ENCODE measurements at regions not wholly inside any gene's neighbourhood (a gene's known extent, or its start where the extent isn't known, plus 50 kb on each side); places are given as distances from the start of the nearest gene placed in this dataset.

DNA sequence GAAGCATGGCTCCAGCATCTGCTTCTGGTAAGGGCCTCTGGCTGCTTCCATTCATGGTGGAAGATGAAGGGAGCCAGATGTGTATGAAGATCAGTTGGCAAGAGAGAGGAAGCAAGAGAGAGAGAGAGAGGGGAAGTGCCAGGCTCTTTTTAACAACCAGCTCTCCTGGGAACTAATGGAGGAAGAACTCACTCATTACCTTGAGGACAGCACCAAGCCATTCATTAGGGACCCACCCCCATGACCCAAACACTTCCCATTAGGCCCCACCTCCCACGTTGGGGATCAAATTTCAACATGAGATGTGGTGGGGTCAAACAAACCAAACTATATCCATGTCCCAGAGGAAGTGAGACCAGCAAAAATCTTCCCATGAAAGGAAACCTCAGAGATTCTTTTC is 124.8 kb upstream of the SIX2 start:
- no peak for DNase-seq (ENCODE audit: low read depth)
- no peak overlapping the region for H3K4me3 ChIP-seq (ENCODE audit: low read depth, low read length)
- TF ChIP-seq, protein P1, sequence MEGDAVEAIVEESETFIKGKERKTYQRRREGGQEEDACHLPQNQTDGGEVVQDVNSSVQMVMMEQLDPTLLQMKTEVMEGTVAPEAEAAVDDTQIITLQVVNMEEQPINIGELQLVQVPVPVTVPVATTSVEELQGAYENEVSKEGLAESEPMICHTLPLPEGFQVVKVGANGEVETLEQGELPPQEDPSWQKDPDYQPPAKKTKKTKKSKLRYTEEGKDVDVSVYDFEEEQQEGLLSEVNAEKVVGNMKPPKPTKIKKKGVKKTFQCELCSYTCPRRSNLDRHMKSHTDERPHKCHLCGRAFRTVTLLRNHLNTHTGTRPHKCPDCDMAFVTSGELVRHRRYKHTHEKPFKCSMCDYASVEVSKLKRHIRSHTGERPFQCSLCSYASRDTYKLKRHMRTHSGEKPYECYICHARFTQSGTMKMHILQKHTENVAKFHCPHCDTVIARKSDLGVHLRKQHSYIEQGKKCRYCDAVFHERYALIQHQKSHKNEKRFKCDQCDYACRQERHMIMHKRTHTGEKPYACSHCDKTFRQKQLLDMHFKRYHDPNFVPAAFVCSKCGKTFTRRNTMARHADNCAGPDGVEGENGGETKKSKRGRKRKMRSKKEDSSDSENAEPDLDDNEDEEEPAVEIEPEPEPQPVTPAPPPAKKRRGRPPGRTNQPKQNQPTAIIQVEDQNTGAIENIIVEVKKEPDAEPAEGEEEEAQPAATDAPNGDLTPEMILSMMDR (IDR thresholded peaks at IDR 0.05; ENCODE audit: low read depth, low read length, missing control alignments): no peak

DNA sequence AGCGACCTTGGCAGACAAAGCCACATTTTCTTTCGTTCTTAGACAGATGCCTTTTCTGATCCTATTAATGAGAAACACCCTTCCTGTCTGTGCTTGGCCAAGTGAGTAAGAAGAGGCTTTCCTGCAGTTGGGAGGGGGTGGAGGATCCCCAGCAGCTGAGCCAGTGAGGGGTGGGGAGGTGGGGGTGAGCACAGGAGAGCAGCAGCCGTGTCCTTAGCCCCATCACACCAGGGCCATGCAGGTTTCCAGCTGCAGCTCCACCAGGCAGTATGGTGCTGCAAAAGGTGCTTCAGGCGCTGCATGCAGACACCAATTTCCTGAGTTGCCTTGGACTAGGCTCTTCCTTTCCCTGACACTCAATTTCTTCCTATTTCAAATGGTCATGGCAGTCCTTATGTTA is 123.3 kb upstream of the SIX2 start:
- TF ChIP-seq, protein P1 (IDR thresholded peaks at IDR 0.05; ENCODE audit: low read depth, low read length, missing control alignments): no peak
- DNase-seq (ENCODE audit: low read depth): peak; percentile 8
- H3K4me3 ChIP-seq (ENCODE audit: low read depth, low read length): no peak overlapping the region

DNA sequence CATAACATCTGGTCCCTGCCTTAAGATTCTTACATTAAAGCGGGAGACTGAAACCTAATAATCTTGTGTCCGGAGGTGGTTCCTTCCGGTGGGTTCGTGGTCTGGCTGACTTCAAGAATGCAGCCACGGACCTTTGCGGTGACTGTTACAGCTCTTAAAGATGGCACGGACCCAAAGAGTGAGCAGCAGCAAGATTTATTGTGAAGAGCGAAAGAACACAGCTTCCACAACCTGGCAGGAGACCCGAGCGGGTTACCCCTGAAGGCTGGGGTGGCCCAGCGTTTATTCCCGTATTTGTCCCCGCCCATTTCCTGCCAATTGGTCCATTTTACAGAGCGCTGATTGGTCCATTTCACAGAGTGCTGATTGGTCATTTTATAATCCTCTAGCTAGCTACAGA is 122.3 kb upstream of the SIX2 start:
- H3K4me3 ChIP-seq (ENCODE audit: low read depth, low read length): no peak overlapping the region
- DNase-seq (ENCODE audit: low read depth): no peak
- TF ChIP-seq, protein P1 (IDR thresholded peaks at IDR 0.05; ENCODE audit: low read depth, low read length, missing control alignments): no peak

DNA sequence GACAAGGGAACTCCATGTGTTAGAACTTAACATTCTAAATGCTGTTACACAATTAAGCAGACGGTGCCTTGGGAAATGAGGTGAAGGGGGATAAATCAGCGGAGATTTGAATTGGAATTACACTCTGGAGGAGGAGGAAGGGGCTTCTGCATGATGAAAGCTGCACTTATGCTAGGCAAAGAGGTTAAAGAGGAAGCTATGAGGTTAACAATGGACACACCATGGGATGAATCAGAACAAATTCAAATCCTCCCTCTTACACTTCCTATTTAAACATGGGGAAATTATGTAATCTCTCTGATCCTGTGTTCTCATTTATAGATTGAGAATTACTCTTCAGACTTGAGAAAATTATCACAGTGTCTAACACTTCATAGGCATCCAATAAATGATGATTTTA is 121.5 kb upstream of the SIX2 start:
- no peak for DNase-seq (ENCODE audit: low read depth)

DNA sequence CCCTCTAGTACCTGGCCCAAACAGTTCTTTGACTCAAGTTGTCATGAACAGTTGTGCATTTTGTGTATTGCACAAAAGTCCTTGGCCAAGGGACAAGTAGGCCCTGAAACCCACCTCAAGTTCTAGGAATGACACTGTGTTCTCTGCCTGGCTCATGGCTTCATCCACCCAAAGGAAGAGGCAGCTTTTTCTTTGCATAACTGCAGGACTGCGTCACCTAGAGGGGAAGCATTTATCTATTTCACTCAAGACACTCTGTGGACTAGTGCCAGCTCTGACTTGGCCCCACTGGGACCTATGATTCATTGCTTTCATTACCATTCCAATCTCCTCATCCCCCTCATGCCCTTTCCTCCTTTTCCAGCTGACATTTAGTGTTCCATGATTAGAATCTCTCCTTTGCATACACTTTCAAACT is 119.3 kb upstream of the SIX2 start:
- TF ChIP-seq, protein P1 (IDR thresholded peaks at IDR 0.05; ENCODE audit: low read depth, low read length, missing control alignments): no peak
- H3K4me3 ChIP-seq (ENCODE audit: low read depth, low read length): no peak overlapping the region
- DNase-seq (ENCODE audit: low read depth): no peak

More for the DNA sequence above, 121.5 kb upstream of the SIX2 start:
- H3K4me3 ChIP-seq (ENCODE audit: low read depth, low read length): no peak overlapping the region
- TF ChIP-seq, protein P1 (IDR thresholded peaks at IDR 0.05; ENCODE audit: low read depth, low read length, missing control alignments): no peak

DNA sequence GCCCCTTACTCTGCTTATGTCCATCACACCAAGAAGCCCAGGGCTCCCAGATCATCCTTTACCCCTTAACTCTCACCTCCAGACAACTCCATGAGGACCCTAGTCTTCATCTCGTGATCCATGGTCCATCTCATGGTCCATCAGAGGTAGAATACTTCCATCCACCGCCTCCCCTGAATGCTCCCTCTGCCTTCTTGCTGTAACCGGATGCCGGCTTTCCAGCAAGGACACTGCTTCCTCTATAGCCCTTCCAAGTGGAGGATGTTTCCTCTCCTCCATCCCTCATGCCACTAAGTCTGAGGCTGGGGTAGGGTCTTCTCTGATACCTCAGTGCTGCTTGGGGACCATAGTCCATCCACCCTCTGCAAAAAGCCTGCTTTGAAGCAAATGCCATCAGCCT is 118.6 kb upstream of the SIX2 start:
- DNase-seq (ENCODE audit: low read depth): no peak
- H3K4me3 ChIP-seq (ENCODE audit: low read depth, low read length): no peak overlapping the region
- TF ChIP-seq, protein P1 (IDR thresholded peaks at IDR 0.05; ENCODE audit: low read depth, low read length, missing control alignments): no peak

DNA sequence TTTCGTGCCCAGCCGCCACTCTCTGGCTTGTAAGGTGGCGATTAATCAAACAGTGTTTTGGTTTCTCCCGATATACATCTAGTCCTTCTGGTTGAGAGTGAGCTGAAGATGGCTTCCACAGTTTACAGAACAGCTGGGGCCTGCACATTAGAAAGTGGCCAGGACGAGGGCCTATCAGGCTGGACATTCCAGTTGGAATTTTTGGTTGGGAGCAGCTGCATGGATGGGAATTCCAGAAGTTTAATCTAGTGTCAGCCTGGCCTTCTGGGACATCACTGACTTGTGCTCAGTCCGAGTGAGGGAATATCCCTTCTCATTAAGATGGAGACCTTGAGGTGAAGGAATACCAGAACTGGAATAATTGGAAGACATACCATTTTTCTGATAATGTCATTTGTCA is 118.1 kb upstream of the SIX2 start:
- TF ChIP-seq, protein P1 (IDR thresholded peaks at IDR 0.05; ENCODE audit: low read depth, low read length, missing control alignments): no peak
- H3K4me3 ChIP-seq (ENCODE audit: low read depth, low read length): no peak overlapping the region
- no peak for DNase-seq (ENCODE audit: low read depth)
